Small intestine (tissue), 7 donors: ENCODE measurements at regions not wholly inside any gene's neighbourhood (a gene's known extent, or its start where the extent isn't known, plus 50 kb on each side); places are given as distances from the start of the nearest gene placed in this dataset.
"Not testable (repeated sequence)": the region's sequence is repeated elsewhere in the genome, so short reads cannot be mapped to it uniquely, and the experiment has no call there.

ENCODE experiments used
- DNase-seq, 2 donors: peaks; one replicate each; pipeline versions ENCODE4 v3.0.0 to v3.0.0-alpha.2; 2013
- FAIRE-seq: peaks from 2 replicates; lab custom pipeline; 2012; peaks lifted over from hg19 to GRCh38; lab: Jason Lieb, UNC
- H3K27ac ChIP-seq, 3 donors: one replicate each; pipeline ENCODE4 v1.5.1; 2013; ENCODE audit warnings: low read length in 2 of 3, mild to moderate bottlenecking in 2 of 3, control low read depth in 1 of 3, inconsistent platforms in 1 of 3, low read depth in 1 of 3, moderate library complexity in 1 of 3
- H3K27me3 ChIP-seq, 3 donors: one replicate each; pipeline ENCODE4 v1.6.1; 2013; ENCODE audit warnings: low read length in 3 of 3, inconsistent platforms in 1 of 3; ENCODE audit not compliant: control insufficient read depth in 3 of 3, insufficient read depth in 3 of 3
- H3K36me3 ChIP-seq, 3 donors: one replicate each; pipeline ENCODE4 v1.6.1; 2013; ENCODE audit warnings: low read length in 3 of 3, inconsistent platforms in 1 of 3, low read depth in 1 of 3, mild to moderate bottlenecking in 1 of 3, moderate library complexity in 1 of 3; ENCODE audit not compliant: control insufficient read depth in 3 of 3, insufficient read depth in 2 of 3
- H3K4me1 ChIP-seq, 3 donors: one replicate each; pipeline ENCODE4 v1.6.1; 2013; ENCODE audit warnings: low read length in 2 of 3, inconsistent platforms in 1 of 3, low read depth in 1 of 3, mild to moderate bottlenecking in 1 of 3, moderate library complexity in 1 of 3; ENCODE audit not compliant: control insufficient read depth in 3 of 3, insufficient read depth in 2 of 3
- H3K4me3 ChIP-seq, 3 donors: one replicate each; pipeline ENCODE4 v1.5.1; 2013; ENCODE audit warnings: low read length in 3 of 3, control low read depth in 1 of 3, inconsistent platforms in 1 of 3, low read depth in 1 of 3, mild to moderate bottlenecking in 1 of 3, moderate library complexity in 1 of 3
- H3K9me3 ChIP-seq, 2 donors: one replicate each; pipeline ENCODE4 v1.6.1; 2013; ENCODE audit warnings: low read depth in 1 of 2, low read length in 1 of 2; ENCODE audit not compliant: control insufficient read depth in 2 of 2, insufficient read depth in 1 of 2
- WGBS, 3 donors: extraction: QIAGEN DNeasy Blood & Tissue Kit; methylation state at CpG; one replicate each; pipeline ENCODE4 v1.1.7; 2013; 5-methylcytosine and 5-hydroxymethylcytosine counted together
- donor health status: healthy with polysubstance abuse.
- donor health status: control.
- donor health status: control.
- donor health status: Bipolar disorder and iron deficiency.
- donor health status: healthy.

- Histone ChIP-seq H3K27me3 (no peaks in the 10 kb centered on the region), H3K4me1 (no peaks in the 10 kb centered on the region), H3K27ac (no peak overlapping the region), H3K4me3 (no peak overlapping the region), H3K9me3 (no peaks in the 10 kb centered on the region), H3K36me3 (no peaks in the 10 kb centered on the region)
- WGBS, 3 donors = 74 to 78% (median 74%) methylated on average over 5 of the region's 5 CpGs
- no peak for DNase-seq
- FAIRE-seq = no peak
Observed at GRCh38 chr1:203986887-203987461, 85.9 kb upstream of the SOX13 start.

- Histone ChIP-seq H3K4me3 (no peak overlapping the region), H3K9me3 (no peaks in the 10 kb centered on the region), H3K27ac (no peak overlapping the region), H3K36me3 (no peaks in the 10 kb centered on the region), H3K4me1 (no peaks in the 10 kb centered on the region), H3K27me3 (peaks cover 0 to 2% (median 0%) of the 10 kb centered on the region in 3 donors)
- WGBS, 3 donors = 58 to 68% (median 59%) methylated on average over 8 of the region's 8 CpGs
- DNase-seq = no peak
- no peak for FAIRE-seq
Observed at GRCh38 chr1:203990118-203990517, 82.8 kb upstream of the SOX13 start.

- no peak overlapping the region for H3K4me3 ChIP-seq
- H3K9me3 ChIP-seq = no peaks in the 10 kb centered on the region
- no peak overlapping the region for H3K27ac ChIP-seq
- peaks cover 0 to 7% (median under 1%) of the 10 kb centered on the region in 3 donors for H3K27me3 ChIP-seq
- H3K36me3 ChIP-seq = no peaks in the 10 kb centered on the region
- FAIRE-seq (no peak), DNase-seq (no peak)
- 76 to 88% (median 82%) methylated on average over 2 of the region's 2 CpGs for WGBS, 3 donors
- H3K4me1 ChIP-seq = no peaks in the 10 kb centered on the region
Observed at GRCh38 chr1:203992440-203992839, 80.5 kb upstream of the SOX13 start.

- Histone ChIP-seq H3K27me3 (peaks cover 0 to 7% (median 3%) of the 10 kb centered on the region in 3 donors), H3K4me1 (no peaks in the 10 kb centered on the region), H3K4me3 (no peak overlapping the region), H3K27ac (no peak overlapping the region), H3K9me3 (no peaks in the 10 kb centered on the region), H3K36me3 (no peaks in the 10 kb centered on the region)
- WGBS, 3 donors = 85 to 97% (median 89%) methylated on average over 5 of the region's 5 CpGs
- no peak for FAIRE-seq
- DNase-seq = no peak
Observed at GRCh38 chr1:203993256-203993655, 79.7 kb upstream of the SOX13 start.

GRCh38 chr1:203995228-203995627 lies 77.7 kb upstream of the SOX13 start:
- 31 to 53% (median 32%) methylated on average over 4 of the region's 4 CpGs for WGBS, 3 donors
- DNase-seq = no peak
- no peaks in the 10 kb centered on the region for H3K4me1 ChIP-seq
- no peaks in the 10 kb centered on the region for H3K36me3 ChIP-seq
- peaks cover 0 to 7% (median 3%) of the 10 kb centered on the region in 3 donors for H3K27me3 ChIP-seq
- H3K27ac ChIP-seq = no peak overlapping the region
- FAIRE-seq = no peak
- no peak overlapping the region for H3K4me3 ChIP-seq
- peaks cover 0 to under 1% of the 10 kb centered on the region in 2 donors for H3K9me3 ChIP-seq

GRCh38 chr1:203996126-203996525 lies 76.8 kb upstream of the SOX13 start:
- Histone ChIP-seq H3K4me3 (no peak overlapping the region), H3K36me3 (no peaks in the 10 kb centered on the region), H3K27ac (no peak overlapping the region), H3K4me1 (no peaks in the 10 kb centered on the region), H3K27me3 (peaks cover 0 to 7% (median 3%) of the 10 kb centered on the region in 3 donors), H3K9me3 (peaks cover 0 to 3% of the 10 kb centered on the region in 2 donors)
- FAIRE-seq (no peak), DNase-seq (no peak)
- 17 to 39% (median 30%) methylated on average over 4 of the region's 4 CpGs for WGBS, 3 donors

- not testable (repeated sequence) for DNase-seq, H3K9me3 ChIP-seq, H3K4me1 ChIP-seq, H3K36me3 ChIP-seq, H3K27ac ChIP-seq, FAIRE-seq, H3K4me3 ChIP-seq, H3K27me3 ChIP-seq
- WGBS, 3 donors = 88 to 93% (median 91%) methylated on average over 5 of the region's 5 CpGs
Observed at GRCh38 chr1:203998571-203998970, 74.3 kb upstream of the SOX13 start.

GRCh38 chr1:203999618-204000017 lies 73.3 kb upstream of the SOX13 start:
- Histone ChIP-seq H3K4me1 (no peaks in the 10 kb centered on the region), H3K27ac (no peak overlapping the region), H3K36me3 (no peaks in the 10 kb centered on the region), H3K27me3 (peaks cover 0 to 5% (median 3%) of the 10 kb centered on the region in 3 donors), H3K4me3 (no peak overlapping the region), H3K9me3 (peaks cover 0 to 3% of the 10 kb centered on the region in 2 donors)
- FAIRE-seq (no peak), DNase-seq (no peak)
